SK-N-SH (cell line): ENCODE measurements at regions not wholly inside any gene's neighbourhood (a gene's known extent, or its start where the extent isn't known, plus 50 kb on each side); places are given as distances from the start of the nearest gene placed in this dataset.
"Not testable (repeated sequence)": the region's sequence is repeated elsewhere in the genome, so short reads cannot be mapped to it uniquely, and the experiment has no call there.

Experiments
- CTCF ChIA-PET: fragments of 300-600, 350-600 bp; formaldehyde crosslinking; extraction: SDS; loops from one replicate; lab custom pipeline; 2021; lab: Yijun Ruan, JAX
- POLR2A ChIA-PET: fragments of 350-600 bp; sonication (Branson Sonifier 250); formaldehyde crosslinking; extraction: SDS; loops from one replicate; lab custom pipeline; 2020; ENCODE audit warnings: antibody characterized with exemption, inconsistent platforms; lab: Yijun Ruan, JAX
- DNase-seq: peaks from one replicate; pipeline ENCODE4 v3.0.0; 2012
- H2AFZ ChIP-seq: fragments of 200-600 bp; sonication (generic); 2 replicates; pipeline ENCODE4 v1.8.1; 2016; ENCODE audit warnings: antibody characterized with exemption, mild to moderate bottlenecking, low read depth
- H3F3A ChIP-seq: fragments of 200-600 bp; sonication (generic); replicated peaks from 2 replicates; pipeline ENCODE3; 2016; ENCODE audit warnings: antibody characterized with exemption, mild to moderate bottlenecking; ENCODE audit not compliant: insufficient read depth
- H3K27ac ChIP-seq, 2 experiments: fragments of 200-500 bp in 1 of 2; fragments of 200-600 bp in 1 of 2; sonication (Bioruptor generic) in 1 of 2; sonication (generic), shearing (Covaris generic) in 1 of 2; 2 replicates each; pipeline versions ENCODE4 v1.5.1 to v1.6.1; 2014 to 2016; ENCODE audit warnings: low read depth in 2 of 2, inconsistent platforms in 1 of 2, low read length in 1 of 2, mild to moderate bottlenecking in 1 of 2, mixed read lengths in 1 of 2
- H3K27me3 ChIP-seq: fragments of 200-600 bp; sonication (generic), shearing (Covaris generic); 2 replicates; pipeline ENCODE4 v1.6.1; 2016; ENCODE audit warnings: mixed run types; ENCODE audit not compliant: insufficient read depth
- H3K36me3 ChIP-seq, 2 experiments: fragments of 200-500 bp in 1 of 2; fragments of 200-600 bp in 1 of 2; sonication (Bioruptor generic) in 1 of 2; sonication (generic) in 1 of 2; replicated peaks in 1 of 2; 2 replicates each; pipeline versions ENCODE3 to v1.5.1; 2014 to 2016; ENCODE audit warnings: low read length in 1 of 2, mild to moderate bottlenecking in 1 of 2; ENCODE audit not compliant: insufficient read depth in 2 of 2, control insufficient read depth in 1 of 2
- H3K4me1 ChIP-seq, 2 experiments: fragments of 200-500 bp in 1 of 2; fragments of 200-600 bp in 1 of 2; sonication (Bioruptor generic) in 1 of 2; sonication (generic), shearing (Covaris generic) in 1 of 2; 2 replicates each; pipeline versions ENCODE4 v1.5.1 to v1.6.1; 2014 to 2016; ENCODE audit warnings: low read depth in 1 of 2, low read length in 1 of 2, mixed run types in 1 of 2; ENCODE audit not compliant: insufficient read depth in 2 of 2, control insufficient read depth in 1 of 2
- H3K4me2 ChIP-seq: fragments of 200-600 bp; sonication (generic), shearing (Covaris generic); 2 replicates; pipeline ENCODE4 v1.6.1; 2017; ENCODE audit warnings: mixed run types
- H3K4me3 ChIP-seq, 2 experiments: fragments of 200-500 bp in 1 of 2; fragments of 200-600 bp in 1 of 2; sonication (Bioruptor generic) in 1 of 2; sonication (generic), shearing (Covaris generic) in 1 of 2; 2 replicates each; pipeline versions ENCODE4 v1.5.1 to v1.8.1; 2014 to 2016; ENCODE audit warnings: low read depth in 2 of 2, inconsistent platforms in 1 of 2, low read length in 1 of 2, mild to moderate bottlenecking in 1 of 2, mixed read lengths in 1 of 2, moderate library complexity in 1 of 2
- H3K79me2 ChIP-seq: fragments of 200-600 bp; sonication (generic); 2 replicates; pipeline ENCODE4 v1.8.1; 2017; ENCODE audit warnings: mild to moderate bottlenecking; ENCODE audit not compliant: insufficient read depth
- H3K9ac ChIP-seq: fragments of 200-600 bp; sonication (generic); 2 replicates; pipeline ENCODE4 v1.6.1; 2017; ENCODE audit warnings: mixed run types
- H3K9me2 ChIP-seq: fragments of 200-600 bp; sonication (generic); 2 replicates; pipeline ENCODE4 v1.6.1; 2017; ENCODE audit warnings: mixed run types
- H3K9me3 ChIP-seq: fragments of 200-600 bp; sonication (generic); 2 replicates; pipeline ENCODE4 v1.6.1; 2017; ENCODE audit warnings: mixed run types, mild to moderate bottlenecking, moderate library complexity
- H4K20me1 ChIP-seq: fragments of 200-600 bp; sonication (generic); 2 replicates; pipeline ENCODE4 v1.6.1; 2017; ENCODE audit warnings: mild to moderate bottlenecking, mixed run types; ENCODE audit not compliant: insufficient read depth
- CTCF ChIP-seq: fragments of 200-600 bp; sonication (generic); IDR thresholded peaks from 2 replicates; pipeline ENCODE4 v1.6.1; 2017; ENCODE audit warnings: antibody characterized with exemption, mild to moderate bottlenecking, moderate library complexity
- MAX ChIP-seq: IDR thresholded peaks from 2 replicates; pipeline ENCODE4 v1.4.0; 2012; ENCODE audit warnings: low read depth
- MXI1 ChIP-seq: IDR thresholded peaks from 2 replicates; pipeline ENCODE4 v1.6.1; 2012; ENCODE audit warnings: mild to moderate bottlenecking, low read depth, low read length, improper control_type of control experiment
- NFIC ChIP-seq: IDR thresholded peaks from 2 replicates; pipeline ENCODE4 v1.4.0; 2012; ENCODE audit warnings: borderline replicate concordance
- PBX3 ChIP-seq: IDR thresholded peaks from 2 replicates; pipeline ENCODE4; 2012
- RAD21 ChIP-seq: IDR thresholded peaks from 2 replicates; pipeline ENCODE4 v1.6.1; 2012; ENCODE audit warnings: mild to moderate bottlenecking, low read length
- YY1 ChIP-seq: IDR thresholded peaks from 2 replicates; pipeline ENCODE4 v1.4.0; 2012; ENCODE audit warnings: low read depth, mild to moderate bottlenecking
- WGBS: methylation state at CpG from one replicate; pipeline ENCODE4 v1.1.6; 2017; ENCODE audit warnings: low lambda C conversion rate; 5-methylcytosine and 5-hydroxymethylcytosine counted together

GRCh38 chr1:90220496-90220895 is 225.6 kb downstream of the ZNF326 start:
- CTCF ChIA-PET, result no interaction called here
- no peaks in the 10 kb centered on the region for H3K79me2 ChIP-seq
- H3K4me3 ChIP-seq, result no peak overlapping the region
- no peaks in the 10 kb centered on the region for H3K4me1 ChIP-seq
- no peak overlapping the region for H3K27ac ChIP-seq
- H3K9me2 ChIP-seq, result no peaks in the 10 kb centered on the region
- H3K27me3 ChIP-seq, result no peaks in the 10 kb centered on the region; the same call in 1 of the 2 replicates
- no peak overlapping the region for H3K9ac ChIP-seq
- H2AFZ ChIP-seq, result no peak overlapping the region
- no peaks in the 10 kb centered on the region for H3F3A ChIP-seq
- WGBS, result 0% methylated on average over 3 of the region's 3 CpGs
- no peaks in the 10 kb centered on the region for H3K9me3 ChIP-seq
- no peaks in the 10 kb centered on the region for H4K20me1 ChIP-seq
- no peak for TF ChIP-seq RAD21
- TF ChIP-seq YY1, result no peak
- TF ChIP-seq PBX3, result no peak
- TF ChIP-seq MAX, result no peak
- no peak for TF ChIP-seq NFIC
- TF ChIP-seq CTCF, result no peak
- TF ChIP-seq MXI1, result no peak
- TF ChIP-seq, all 33 proteins: peak for 0
- H3K4me2 ChIP-seq, result no peak overlapping the region
- POLR2A ChIA-PET, result no interaction called here
- no peaks in the 10 kb centered on the region for H3K36me3 ChIP-seq
- DNase-seq, result no peak

GRCh38 chr1:90219166-90219871 is 224.4 kb downstream of the ZNF326 start:
- H3K4me2 ChIP-seq, POLR2A ChIA-PET, H2AFZ ChIP-seq, H3K36me3 ChIP-seq, H3K4me1 ChIP-seq, H3K9me3 ChIP-seq, CTCF ChIA-PET, H4K20me1 ChIP-seq, DNase-seq, H3K9me2 ChIP-seq, H3F3A ChIP-seq, H3K9ac ChIP-seq, H3K27ac ChIP-seq, H3K79me2 ChIP-seq, H3K27me3 ChIP-seq: not testable (repeated sequence)
- H3K4me3 ChIP-seq, result peak overlapping the region in 1 of 2 experiments; percentile 12; a peak in 1 of 4 replicates
- 25% methylated on average over 11 of the region's 27 CpGs for WGBS
